SK-N-SH (cell line): ENCODE measurements at regions not wholly inside any gene's neighbourhood (a gene's known extent, or its start where the extent isn't known, plus 50 kb on each side); places are given as distances from the start of the nearest gene placed in this dataset.

ENCODE experiments used
- TAF1 ChIP-seq: IDR thresholded peaks from 2 replicates; pipeline ENCODE4 v1.6.1; 2012; ENCODE audit warnings: low read depth, mild to moderate bottlenecking, low read length, moderate library complexity, borderline replicate concordance
- TF ChIP-seq, protein P1 (sequence below): fragments of 200-600 bp; sonication (generic); IDR thresholded peaks from 2 replicates; pipeline ENCODE4 v1.6.1; 2017; ENCODE audit warnings: antibody characterized with exemption, mild to moderate bottlenecking, moderate library complexity

DNA sequence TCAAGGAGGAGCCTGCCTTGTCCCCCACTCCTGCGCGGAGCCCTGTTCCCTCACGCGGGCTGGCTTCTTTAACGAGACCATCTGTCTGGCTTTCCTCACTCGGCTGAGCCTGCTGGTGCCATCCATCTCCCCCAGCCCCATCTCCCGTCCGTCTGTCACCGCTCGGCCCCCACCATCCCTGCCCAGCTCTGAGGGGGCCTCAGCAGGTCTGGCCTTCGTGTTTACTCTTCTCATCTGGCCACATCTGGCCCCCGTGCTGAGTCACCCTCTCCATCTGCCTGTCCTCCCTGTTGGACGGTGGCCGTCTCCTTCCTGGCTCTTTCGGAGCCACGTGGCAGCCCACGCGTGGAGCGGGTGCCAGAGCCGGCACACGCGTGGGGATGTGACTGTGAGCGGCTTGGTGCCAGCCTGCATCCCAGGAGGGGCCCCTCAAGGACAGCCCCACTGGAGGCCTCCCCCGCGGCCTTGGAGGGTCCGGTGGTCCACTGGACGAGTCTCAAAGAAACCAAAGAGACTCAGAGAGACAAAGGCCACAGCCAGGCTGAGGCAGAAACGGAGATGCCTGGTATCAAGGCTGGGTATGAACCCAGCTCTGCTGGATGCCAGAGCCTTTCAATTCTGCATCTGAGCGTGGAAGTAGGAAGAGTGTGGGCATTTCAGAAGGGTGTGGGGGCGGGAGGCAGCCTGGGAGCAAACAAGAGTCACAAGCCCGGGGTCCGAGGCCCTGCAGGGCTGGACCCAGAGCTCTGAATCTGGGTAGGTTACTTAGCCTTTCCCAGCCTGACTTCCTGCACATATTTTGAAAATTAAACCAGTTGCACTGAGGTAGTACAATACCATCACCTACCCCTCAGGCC is 76.7 kb upstream of the UNC5A start:
- TF ChIP-seq, protein P1, sequence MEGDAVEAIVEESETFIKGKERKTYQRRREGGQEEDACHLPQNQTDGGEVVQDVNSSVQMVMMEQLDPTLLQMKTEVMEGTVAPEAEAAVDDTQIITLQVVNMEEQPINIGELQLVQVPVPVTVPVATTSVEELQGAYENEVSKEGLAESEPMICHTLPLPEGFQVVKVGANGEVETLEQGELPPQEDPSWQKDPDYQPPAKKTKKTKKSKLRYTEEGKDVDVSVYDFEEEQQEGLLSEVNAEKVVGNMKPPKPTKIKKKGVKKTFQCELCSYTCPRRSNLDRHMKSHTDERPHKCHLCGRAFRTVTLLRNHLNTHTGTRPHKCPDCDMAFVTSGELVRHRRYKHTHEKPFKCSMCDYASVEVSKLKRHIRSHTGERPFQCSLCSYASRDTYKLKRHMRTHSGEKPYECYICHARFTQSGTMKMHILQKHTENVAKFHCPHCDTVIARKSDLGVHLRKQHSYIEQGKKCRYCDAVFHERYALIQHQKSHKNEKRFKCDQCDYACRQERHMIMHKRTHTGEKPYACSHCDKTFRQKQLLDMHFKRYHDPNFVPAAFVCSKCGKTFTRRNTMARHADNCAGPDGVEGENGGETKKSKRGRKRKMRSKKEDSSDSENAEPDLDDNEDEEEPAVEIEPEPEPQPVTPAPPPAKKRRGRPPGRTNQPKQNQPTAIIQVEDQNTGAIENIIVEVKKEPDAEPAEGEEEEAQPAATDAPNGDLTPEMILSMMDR = no peak
- TF ChIP-seq TAF1 = no peak
